ENCODE measurements at regions not wholly inside any gene's neighbourhood (a gene's known extent, or its start where the extent isn't known, plus 50 kb on each side); places are given as distances from the start of the nearest gene placed in this dataset.

DNA sequence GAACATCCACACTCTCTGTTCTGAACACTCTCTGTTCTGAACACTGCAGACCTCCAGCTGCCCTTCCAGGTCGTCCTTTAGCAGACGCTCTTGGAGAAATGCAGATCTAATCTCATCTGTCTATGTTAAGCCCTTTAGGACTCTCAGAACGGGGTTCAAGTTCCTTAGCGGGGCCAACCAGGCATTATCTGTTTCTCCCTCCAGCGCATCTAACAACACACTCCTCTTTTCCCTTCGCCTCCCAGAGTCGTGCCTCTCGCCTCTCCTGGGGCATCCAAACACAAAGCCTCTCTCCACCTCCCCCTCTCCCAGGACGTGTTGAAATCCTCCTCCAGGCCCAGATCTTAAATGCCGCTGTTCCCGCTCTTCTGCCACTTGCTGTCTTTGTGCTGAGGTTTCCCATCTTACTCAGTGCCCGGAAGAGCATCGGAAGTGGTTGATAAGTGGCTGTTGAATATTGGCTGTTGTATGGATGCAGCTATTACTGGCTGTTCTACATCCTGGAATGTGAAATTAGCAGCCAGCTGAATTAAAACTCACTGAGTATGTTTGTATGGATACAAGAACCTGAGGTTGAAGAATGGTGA lies 108.4 kb upstream of the GGTLC1 start:
- Mint-ChIP-seq H3K4me1 (peaks cover 32% of the 10 kb centered on the region), H3K27me3 (ENCODE audit: insufficient read depth) (no peaks in the 10 kb centered on the region), H3K36me3 (ENCODE audit: low read depth) (no peaks in the 10 kb centered on the region), H3K27ac (no peak overlapping the region), H3K9me3 (no peaks in the 10 kb centered on the region), H3K4me3 (no peak overlapping the region)
- Histone ChIP-seq H3K4me3 (ENCODE audit: low read length) (no peak overlapping the region), H3K4me1 (ENCODE audit: control insufficient read depth, insufficient read depth, low read length) (peaks cover 6% of the 10 kb centered on the region), H3K9ac (ENCODE audit: extremely low read depth, low read length, poor library complexity, severe bottlenecking) (no peak overlapping the region), H3K27me3 (ENCODE audit: control insufficient read depth, insufficient read depth, low read length, poor library complexity, severe bottlenecking) (no peaks in the 10 kb centered on the region), H3K36me3 (ENCODE audit: control insufficient read depth, insufficient read depth, low read length) (no peaks in the 10 kb centered on the region), H3K27ac (ENCODE audit: low read depth, low read length) (peak overlapping the region; percentile 82), H3K9me3 (ENCODE audit: control insufficient read depth, low read length) (no peaks in the 10 kb centered on the region)
- 85 to 87% methylated on average over 11 to 13 of the region's 13 CpGs for WGBS, 2 experiments (ENCODE audit: insufficient coverage in 1 of 2, insufficient read length in 1 of 2)
- no peak for TF ChIP-seq CTCF (conservative IDR thresholded peaks at IDR 0.05)
- no peak for DNase-seq

- H3K27ac ChIP-seq (ENCODE audit: low read depth, low read length): peak overlapping the region; percentile 82
- peaks cover 6% of the 10 kb centered on the region for H3K4me1 ChIP-seq (ENCODE audit: control insufficient read depth, insufficient read depth, low read length)
- Mint-ChIP-seq H3K4me1 (peaks cover 29% of the 10 kb centered on the region), H3K4me3 (no peak overlapping the region), H3K27ac (no peak overlapping the region), H3K9me3 (no peaks in the 10 kb centered on the region), H3K27me3 (ENCODE audit: insufficient read depth) (no peaks in the 10 kb centered on the region), H3K36me3 (ENCODE audit: low read depth) (no peaks in the 10 kb centered on the region)
- H3K4me3 ChIP-seq (ENCODE audit: low read length): no peak overlapping the region
- WGBS, 2 experiments (ENCODE audit: insufficient coverage in 1 of 2, insufficient read length in 1 of 2): 57 to 92% methylated on average over 1 to 5 of the region's 5 CpGs
- TF ChIP-seq CTCF (conservative IDR thresholded peaks at IDR 0.05): no peak
- H3K9ac ChIP-seq (ENCODE audit: extremely low read depth, low read length, poor library complexity, severe bottlenecking): no peak overlapping the region
- no peaks in the 10 kb centered on the region for H3K36me3 ChIP-seq (ENCODE audit: control insufficient read depth, insufficient read depth, low read length)
- no peaks in the 10 kb centered on the region for H3K9me3 ChIP-seq (ENCODE audit: control insufficient read depth, low read length)
- DNase-seq: no peak
- H3K27me3 ChIP-seq (ENCODE audit: control insufficient read depth, insufficient read depth, low read length, poor library complexity, severe bottlenecking): no peaks in the 10 kb centered on the region
Measured at GRCh38 chr20:24096264-24096663, 107.7 kb upstream of the GGTLC1 start.

- no peaks in the 10 kb centered on the region for H3K9me3 ChIP-seq (ENCODE audit: control insufficient read depth, low read length)
- no peaks in the 10 kb centered on the region for H3K27me3 ChIP-seq (ENCODE audit: control insufficient read depth, insufficient read depth, low read length, poor library complexity, severe bottlenecking)
- peaks cover 29% of the 10 kb centered on the region for H3K4me1 Mint-ChIP-seq
- no peaks in the 10 kb centered on the region for H3K27me3 Mint-ChIP-seq (ENCODE audit: insufficient read depth)
- no peak overlapping the region for H3K4me3 ChIP-seq (ENCODE audit: low read length)
- H3K36me3 Mint-ChIP-seq (ENCODE audit: low read depth): no peaks in the 10 kb centered on the region
- H3K27ac ChIP-seq (ENCODE audit: low read depth, low read length): peak overlapping the region; percentile 82
- no peaks in the 10 kb centered on the region for H3K9me3 Mint-ChIP-seq
- no peak overlapping the region for H3K27ac Mint-ChIP-seq
- H3K4me1 ChIP-seq (ENCODE audit: control insufficient read depth, insufficient read depth, low read length): peaks cover 6% of the 10 kb centered on the region
- H3K9ac ChIP-seq (ENCODE audit: extremely low read depth, low read length, poor library complexity, severe bottlenecking): no peak overlapping the region
- no peak for TF ChIP-seq CTCF (conservative IDR thresholded peaks at IDR 0.05)
- 84 to 88% methylated on average over 7 of the region's 7 CpGs for WGBS, 2 experiments (ENCODE audit: insufficient coverage in 1 of 2, insufficient read length in 1 of 2)
- DNase-seq: no peak
- no peak overlapping the region for H3K4me3 Mint-ChIP-seq
- no peaks in the 10 kb centered on the region for H3K36me3 ChIP-seq (ENCODE audit: control insufficient read depth, insufficient read depth, low read length)
Measured at GRCh38 chr20:24095756-24096155, 107.2 kb upstream of the GGTLC1 start.
